HepG2 (cell line): ENCODE measurements at regions not wholly inside any gene's neighbourhood (a gene's known extent, or its start where the extent isn't known, plus 50 kb on each side); places are given as distances from the start of the nearest gene placed in this dataset.

Source experiments
- ATAC-seq: fragments of 200-7000 bp; cut with Tn5 transposase; 3 replicates; pipeline ENCODE4 v1.9.1; 2020; ENCODE audit warnings: mild to moderate bottlenecking, moderate library complexity
- BruUV-seq: library from RNA; stranded (reverse); fragments of 400-500 nt; replicated peaks from 2 replicates; lab custom pipeline; 2021; lab: Mats Ljungman, UMichigan
- CTCF ChIA-PET: fragments of 300-600 bp; formaldehyde crosslinking; extraction: SDS; loops from one replicate; lab custom pipeline; 2021; ENCODE audit warnings: low total read pairs, inconsistent platforms, low intra/inter-chr PET ratio; lab: Yijun Ruan, JAX
- POLR2A ChIA-PET: fragments of 350-600 bp; sonication (Branson Sonifier 250); formaldehyde crosslinking; loops from one replicate; lab custom pipeline; 2020; ENCODE audit warnings: antibody characterized with exemption, inconsistent platforms; lab: Yijun Ruan, JAX
- DNase-seq: peaks from one replicate; pipeline ENCODE4 v3.0.0-alpha.2; 2015; ENCODE audit warnings: low spot score
- FAIRE-seq: peaks from 3 replicates; lab custom pipeline; 2011; peaks lifted over from hg19 to GRCh38; lab: Jason Lieb, UNC
- H2AFZ ChIP-seq: one replicate; pipeline ENCODE4 v1.6.1; 2011; ENCODE audit warnings: low read length, inconsistent platforms
- H3K27ac ChIP-seq: fragments of 300-600 bp; 3 replicates; pipeline ENCODE4 v1.8.0; 2011; ENCODE audit warnings: mixed run types, mild to moderate bottlenecking, mixed read lengths, low read length, inconsistent platforms; ENCODE audit not compliant: insufficient read depth; ENCODE audit errors: extremely low read length
- H3K27me3 ChIP-seq, 2 experiments: fragments of 200-600 bp in 1 of 2; 2 replicates in 1 of 2; 3 replicates in 1 of 2; pipeline versions ENCODE4 v1.6.0 to v1.8.0; 2011; ENCODE audit warnings: low read length in 2 of 2, mild to moderate bottlenecking in 2 of 2, moderate library complexity in 2 of 2, inconsistent platforms in 1 of 2; ENCODE audit not compliant: insufficient read depth in 2 of 2, control insufficient read depth in 1 of 2
- H3K36me3 ChIP-seq, 2 experiments: fragments of 200-600 bp in 1 of 2; replicated peaks in 1 of 2; 2 replicates in 1 of 2; 3 replicates in 1 of 2; pipeline versions ENCODE4 v1.5.1 to v1.8.0; 2011; ENCODE audit warnings: low read length in 2 of 2, inconsistent platforms in 1 of 2; ENCODE audit not compliant: insufficient read depth in 2 of 2, control insufficient read depth in 1 of 2
- H3K4me1 ChIP-seq: 2 replicates; pipeline ENCODE4 v1.5.1; 2012; ENCODE audit warnings: low read length, inconsistent platforms; ENCODE audit not compliant: insufficient read depth
- H3K4me2 ChIP-seq: 2 replicates; pipeline ENCODE4 v1.6.0; 2011; ENCODE audit warnings: low read depth, low read length, inconsistent platforms
- H3K4me3 ChIP-seq, 3 experiments: fragments of 200-600 bp in 1 of 3; sonication (generic), shearing (Covaris generic) in 1 of 3; replicated peaks in 1 of 3; 2 replicates each; pipeline ENCODE4 v1.5.1; 2011 to 2016; ENCODE audit warnings: low read length in 3 of 3, inconsistent platforms in 2 of 3, low read depth in 2 of 3, mild to moderate bottlenecking in 2 of 3, control low read depth in 1 of 3, mixed read lengths in 1 of 3; ENCODE audit not compliant: insufficient read depth in 1 of 3
- H3K79me2 ChIP-seq: one replicate; pipeline ENCODE4 v1.6.1; 2011; ENCODE audit warnings: low read length, inconsistent platforms; ENCODE audit not compliant: insufficient read depth
- H3K9ac ChIP-seq: 2 replicates; pipeline ENCODE4 v1.6.0; 2011; ENCODE audit warnings: mild to moderate bottlenecking, low read depth, low read length, inconsistent platforms; ENCODE audit not compliant: insufficient read depth
- H3K9me3 ChIP-seq: 2 replicates; pipeline ENCODE4 v1.5.1; 2012; ENCODE audit warnings: mild to moderate bottlenecking, low read length
- H4K20me1 ChIP-seq: 2 replicates; pipeline ENCODE4 v1.6.0; 2011; ENCODE audit warnings: inconsistent platforms, mild to moderate bottlenecking, low read length, moderate library complexity; ENCODE audit not compliant: insufficient read depth
- HDAC2 ChIP-seq: sonication (generic); formaldehyde crosslinking; IDR thresholded peaks from 2 replicates; pipeline ENCODE4 v1.4.0; 2020; ENCODE audit warnings: missing genetic modification reagents
- HNF4A ChIP-seq: sonication (generic); formaldehyde crosslinking; IDR thresholded peaks from 2 replicates; pipeline ENCODE4 v1.4.0; 2020; ENCODE audit warnings: missing genetic modification reagents
- LCORL ChIP-seq, 2 experiments: fragments of 450-650 bp in 1 of 2; sonication (generic) in 1 of 2; formaldehyde crosslinking in 1 of 2; IDR thresholded peaks; 2 replicates each; pipeline versions ENCODE4 v1.5.0 to v1.6.1; 2017 to 2020; ENCODE audit warnings: antibody characterized with exemption in 1 of 2, missing genetic modification reagents in 1 of 2
- NFE2L1 ChIP-seq: sonication (generic); formaldehyde crosslinking; IDR thresholded peaks from 2 replicates; pipeline ENCODE4 v1.4.0; 2020; ENCODE audit warnings: missing genetic modification reagents, mild to moderate bottlenecking, borderline replicate concordance
- NRL ChIP-seq: sonication (generic); formaldehyde crosslinking; IDR thresholded peaks from 2 replicates; pipeline ENCODE4 v1.5.0; 2020; ENCODE audit warnings: missing genetic modification reagents, mild to moderate bottlenecking, moderate library complexity, borderline replicate concordance
- PAWR ChIP-seq: sonication (generic); formaldehyde crosslinking; IDR thresholded peaks from 2 replicates; pipeline ENCODE4 v1.4.0; 2020; ENCODE audit warnings: missing genetic modification reagents, mild to moderate bottlenecking, borderline replicate concordance
- RXRA ChIP-seq: sonication (generic); formaldehyde crosslinking; IDR thresholded peaks from 2 replicates; pipeline ENCODE4 v1.5.1; 2020; ENCODE audit warnings: missing genetic modification reagents
- SAP130 ChIP-seq: IDR thresholded peaks from 2 replicates; pipeline ENCODE4 v1.6.1; 2016; ENCODE audit warnings: low read depth
- STAT6 ChIP-seq: sonication (generic); formaldehyde crosslinking; IDR thresholded peaks from 2 replicates; pipeline ENCODE4 v1.4.0; 2020; ENCODE audit warnings: missing genetic modification reagents, mild to moderate bottlenecking, borderline replicate concordance
- ZFP91 ChIP-seq: sonication (generic); formaldehyde crosslinking; IDR thresholded peaks from 2 replicates; pipeline ENCODE4 v1.9.0; 2022; ENCODE audit warnings: missing genetic modification reagents, mild to moderate bottlenecking, borderline replicate concordance
- ZNF17 ChIP-seq: sonication (generic); formaldehyde crosslinking; IDR thresholded peaks from 2 replicates; pipeline ENCODE4 v1.5.0; 2020; ENCODE audit warnings: mild to moderate bottlenecking, missing genetic modification reagents
- ZNF205 ChIP-seq: IDR thresholded peaks from 2 replicates; pipeline ENCODE4 v1.6.1; 2018; ENCODE audit warnings: missing biosample characterization, missing genetic modification reagents
- ZNF256 ChIP-seq: sonication (generic); formaldehyde crosslinking; conservative IDR thresholded peaks from 2 replicates; pipeline ENCODE4 v1.4.0; 2020; ENCODE audit warnings: missing genetic modification reagents
- ZNF335 ChIP-seq: sonication (generic); formaldehyde crosslinking; IDR thresholded peaks from 2 replicates; pipeline ENCODE4 v1.4.0; 2020; ENCODE audit warnings: missing genetic modification reagents
- ZNF572 ChIP-seq: sonication (generic); formaldehyde crosslinking; IDR thresholded peaks from 2 replicates; pipeline ENCODE4 v1.5.1; 2020; ENCODE audit warnings: mild to moderate bottlenecking, missing genetic modification reagents
- ZNF768 ChIP-seq: sonication (generic); formaldehyde crosslinking; IDR thresholded peaks from 2 replicates; pipeline ENCODE4 v1.4.0; 2020; ENCODE audit warnings: missing genetic modification reagents
- ZNF891 ChIP-seq: sonication (generic); formaldehyde crosslinking; IDR thresholded peaks from 2 replicates; pipeline ENCODE4 v1.5.0; 2020; ENCODE audit warnings: mild to moderate bottlenecking, missing genetic modification reagents
- WGBS: methylation state at CpG from one replicate; pipeline ENCODE4 v1.1.6; 2017; ENCODE audit warnings: low lambda C conversion rate; 5-methylcytosine and 5-hydroxymethylcytosine counted together
- in situ Hi-C: cut with HindIII; loops from 2 replicates; pipeline ENCODE4 v1.10.0; 2017; ENCODE audit warnings: low pct_unique_long_range_greater_than_20kb; ENCODE audit not compliant: extremely low pct_ligation_motif_present
- intact Hi-C: fragments of 100-400 bp; cut with micrococcal nuclease; formaldehyde crosslinking; loops from one replicate; pipeline ENCODE4 v1.10.0; 2022; ENCODE audit not compliant: unreplicated experiment

GRCh38 chr2:42934580-42935186, 142.3 kb upstream of the HAAO start (continued):
- TF ChIP-seq ZNF256 (no peak), ZNF335 (CRISPR knock-in tag) (no peak), ZNF891 (CRISPR knock-in tag) (no peak), LCORL (IDR thresholded peaks at IDR 0.05) (no peak), LCORL (CRISPR knock-in tag; IDR thresholded peaks at IDR 0.05) (peak; percentile 57; the same call in 1 of the 2 replicates), HDAC2 (CRISPR knock-in tag) (0 out of 2 replicates have a peak, but pooled peaks have one; percentile 21), HNF4A (0 out of 2 replicates have a peak, but pooled peaks have one; percentile 6), STAT6 (no peak), ZNF768 (CRISPR knock-in tag) (peak; percentile 29; the same call in 1 of the 2 replicates), SAP130 (peak; percentile 33; the same call in 1 of the 2 replicates)
- TF ChIP-seq, all 625 proteins: peak for 31

- no peak for ATAC-seq
- CTCF ChIA-PET: no interaction called here
Measured at GRCh38 chr2:42933824-42934254, 141.5 kb upstream of the HAAO start.

More at GRCh38 chr2:42933824-42934254, 141.5 kb upstream of the HAAO start:
- Histone ChIP-seq H3K9me3 (no peaks in the 10 kb centered on the region), H3K27me3 (no peaks in the 10 kb centered on the region; a peak in 1 of 5 replicates), H3K9ac (no peak overlapping the region), H3K36me3 (no peaks in the 10 kb centered on the region), H3K4me3 (no peak overlapping the region), H3K27ac (no peak overlapping the region), H2AFZ (no peak overlapping the region), H3K79me2 (no peaks in the 10 kb centered on the region), H4K20me1 (no peaks in the 10 kb centered on the region), H3K4me1 (peaks cover 94% of the 10 kb centered on the region), H3K4me2 (no peak overlapping the region)
- BruUV-seq: no TSS peak
- intact Hi-C loops: no loop called here
- in situ Hi-C loops: no loop called here
- POLR2A ChIA-PET: interaction anchor here (1.4 to 10.9 kb wide), 4 partner anchors 8 to 293 kb away, joined by 5 to 169 read pairs (median 15); partner anchors contain the start of gene ZFP36L2
- WGBS: 90% methylated on average over 8 of the region's 8 CpGs
- TF ChIP-seq ZNF205 (CRISPR knock-in tag): 0 out of 2 replicates have a peak, but pooled peaks have one; percentile 14
- peak; percentile 52; the same call in 1 of the 2 replicates for TF ChIP-seq ZNF572 (CRISPR knock-in tag)
- no peak for TF ChIP-seq ZNF17 (CRISPR knock-in tag)
- TF ChIP-seq NFE2L1 (CRISPR knock-in tag): 0 out of 2 replicates have a peak, but pooled peaks have one; percentile 23
- peak; percentile 49; the same call in 1 of the 2 replicates for TF ChIP-seq NRL
- TF ChIP-seq RXRA: no peak
- TF ChIP-seq PAWR (CRISPR knock-in tag): no peak
- 0 out of 2 replicates have a peak, but pooled peaks have one; percentile 25 for TF ChIP-seq ZFP91 (CRISPR knock-in tag)
- FAIRE-seq (no peak), DNase-seq (no peak)
